Inferior parietal cortex (tissue), 1 donor: ENCODE measurements at regions not wholly inside any gene's neighbourhood (a gene's known extent, or its start where the extent isn't known, plus 50 kb on each side); places are given as distances from the start of the nearest gene placed in this dataset.

Experiments used
- DNase-seq: peaks from one replicate; pipeline ENCODE4 v3.0.0-alpha.2; 2016; ENCODE audit errors: extremely low spot score

DNA sequence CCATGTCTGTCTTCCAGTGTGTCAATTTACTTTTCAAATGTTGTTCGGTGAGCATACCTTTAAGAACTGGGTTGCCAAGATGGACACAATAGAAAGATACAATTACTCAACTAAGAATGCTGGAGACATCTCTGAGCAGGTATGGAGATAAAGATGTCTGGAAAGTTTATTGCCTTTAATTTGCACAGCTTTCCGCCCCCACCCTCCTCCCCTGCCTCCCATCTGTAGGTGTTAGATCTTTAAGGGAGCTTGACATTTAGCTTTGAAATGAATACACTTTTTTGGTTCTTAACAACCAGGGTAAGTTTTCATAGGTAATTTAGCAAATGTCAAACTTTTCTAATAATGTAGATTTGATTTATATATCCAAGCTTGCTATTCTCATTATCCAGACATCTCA lies 104.4 kb downstream of the BTBD3 start:
- no peak for DNase-seq

- DNase-seq = no peak
Measured at GRCh38 chr20:12023194-12023795, 105.6 kb downstream of the BTBD3 start.

- DNase-seq = no peak
Measured at GRCh38 chr20:12028771-12029170, 111.1 kb downstream of the BTBD3 start.

DNA sequence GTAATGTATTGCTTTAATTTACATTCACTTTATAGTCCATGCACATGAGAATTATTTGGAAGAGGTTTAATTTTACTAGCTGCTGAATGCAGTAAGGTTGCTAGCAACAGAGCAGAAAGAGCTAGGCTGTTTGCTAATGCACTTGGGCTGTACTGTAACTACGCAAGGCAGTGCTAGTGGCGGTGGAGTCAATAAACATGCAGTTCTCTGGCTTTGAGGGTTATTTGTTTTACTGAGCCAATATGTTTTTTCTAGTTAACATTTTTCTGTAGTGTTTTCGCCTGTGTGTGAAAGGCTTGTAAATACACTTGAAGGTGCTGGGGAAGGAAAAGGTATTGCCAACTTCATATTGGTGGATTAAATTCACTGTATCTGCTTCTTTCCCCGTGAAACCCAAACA lies 112.8 kb downstream of the BTBD3 start:
- no peak for DNase-seq

DNA sequence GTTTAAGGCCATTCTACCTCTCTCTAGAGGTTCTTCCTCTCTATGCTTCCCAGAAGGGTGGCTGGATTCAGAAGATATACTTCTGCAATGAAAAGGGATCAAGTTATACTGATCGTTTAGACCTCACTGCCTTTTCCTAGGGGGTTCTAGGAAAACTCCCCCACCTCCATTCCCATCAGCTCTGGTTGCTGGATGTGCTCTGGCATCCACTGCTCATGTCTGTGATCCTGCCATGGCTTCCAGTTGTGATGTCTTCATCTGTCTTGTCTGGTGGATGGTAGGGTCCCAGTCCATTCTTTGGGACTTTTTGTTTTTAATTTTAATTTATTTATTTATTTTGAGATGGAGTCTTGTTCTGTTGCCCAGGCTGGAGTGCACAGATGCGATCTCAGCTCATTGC lies 118.4 kb downstream of the BTBD3 start:
- no peak for DNase-seq

GRCh38 chr20:12037521-12037920 lies 119.8 kb downstream of the BTBD3 start:
- no peak for DNase-seq

DNA sequence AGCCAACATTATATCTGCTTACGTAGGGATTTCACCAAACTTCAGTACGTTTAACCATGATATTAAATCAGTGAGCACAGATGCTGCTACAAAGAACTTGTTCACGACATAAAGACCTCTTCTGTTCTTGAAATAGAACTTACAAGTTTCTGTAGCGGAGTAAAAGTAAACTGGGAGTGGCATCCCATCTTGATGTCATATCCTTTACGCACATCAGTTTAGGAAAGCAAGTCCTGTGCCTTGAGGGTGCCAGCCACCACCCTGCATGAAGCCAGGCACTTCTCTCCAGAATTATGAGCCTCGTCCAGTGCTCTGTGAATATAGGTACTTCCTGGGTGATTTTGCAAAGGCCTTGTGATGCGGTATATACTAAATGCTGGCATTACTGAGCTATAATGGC lies 122.6 kb downstream of the BTBD3 start:
- DNase-seq = no peak

- DNase-seq = no peak
Measured at GRCh38 chr20:12044969-12045368, 127.3 kb downstream of the BTBD3 start.

- DNase-seq = no peak
Measured at GRCh38 chr20:12047838-12048432, 130.2 kb downstream of the BTBD3 start.

DNA sequence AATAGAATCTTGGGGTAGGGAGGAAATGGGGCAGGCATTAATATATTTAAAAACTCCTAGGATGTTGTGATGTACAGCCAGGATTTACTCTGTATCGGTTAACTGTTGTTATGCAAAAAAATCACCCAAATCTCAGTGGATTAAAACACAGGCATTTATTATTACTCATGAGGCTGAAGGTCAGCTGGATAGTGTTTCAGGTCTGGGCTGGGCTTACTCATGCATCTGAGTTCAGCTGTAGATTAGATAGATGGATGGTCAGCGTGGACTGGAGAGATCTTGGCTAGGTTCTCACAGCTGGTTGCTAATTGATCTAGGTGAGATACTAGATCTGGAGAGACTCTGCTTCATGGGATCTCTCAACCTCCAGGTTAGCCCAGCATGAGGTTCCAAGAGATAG lies 131.4 kb downstream of the BTBD3 start:
- no peak for DNase-seq

DNA sequence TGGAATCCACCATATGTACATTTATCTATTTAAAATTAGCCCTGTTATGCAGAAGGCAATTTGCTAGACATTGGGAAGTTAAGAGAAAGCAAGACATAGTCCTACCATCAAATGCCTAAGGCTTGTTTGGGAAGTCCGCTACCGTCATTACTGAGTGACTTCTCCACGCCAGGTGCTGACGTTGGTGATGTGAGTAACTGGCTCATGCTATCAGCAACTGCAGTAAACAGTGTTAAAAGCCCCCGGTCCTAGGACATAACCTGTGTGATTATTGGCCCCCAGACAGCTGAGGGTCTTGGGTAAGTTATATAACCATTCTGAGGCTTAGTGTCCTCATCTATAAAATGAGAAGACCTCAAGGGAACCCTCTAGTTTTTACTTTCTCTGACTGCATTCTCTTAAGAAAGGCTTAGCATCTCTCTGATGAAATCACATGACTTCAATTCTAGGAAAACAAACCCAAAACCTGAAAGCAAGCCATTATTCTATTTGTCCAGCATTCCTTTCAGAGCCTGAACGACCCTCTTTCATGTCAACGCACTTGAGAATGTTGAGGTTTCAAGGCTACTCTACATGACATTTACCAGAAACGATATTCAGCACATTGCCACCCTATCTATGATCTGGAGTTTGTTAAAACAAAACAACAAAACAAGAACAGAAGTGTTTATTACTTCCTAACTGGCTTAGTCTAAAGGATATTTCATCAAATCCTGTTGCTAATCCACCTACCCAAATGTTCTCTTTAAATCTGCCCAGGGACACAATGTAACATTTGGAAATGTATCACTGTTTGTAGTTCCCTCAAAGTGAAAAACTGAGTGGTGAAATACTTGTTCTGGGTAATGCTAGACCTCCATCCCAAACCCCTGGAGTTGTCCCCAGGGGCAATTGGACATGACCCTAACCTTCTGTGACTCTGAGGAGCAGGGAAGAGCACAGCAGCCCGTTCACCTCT lies 133.8 kb downstream of the BTBD3 start:
- peak; percentile 47 for DNase-seq

GRCh38 chr20:12053353-12053752 lies 135.7 kb downstream of the BTBD3 start:
- no peak for DNase-seq

DNA sequence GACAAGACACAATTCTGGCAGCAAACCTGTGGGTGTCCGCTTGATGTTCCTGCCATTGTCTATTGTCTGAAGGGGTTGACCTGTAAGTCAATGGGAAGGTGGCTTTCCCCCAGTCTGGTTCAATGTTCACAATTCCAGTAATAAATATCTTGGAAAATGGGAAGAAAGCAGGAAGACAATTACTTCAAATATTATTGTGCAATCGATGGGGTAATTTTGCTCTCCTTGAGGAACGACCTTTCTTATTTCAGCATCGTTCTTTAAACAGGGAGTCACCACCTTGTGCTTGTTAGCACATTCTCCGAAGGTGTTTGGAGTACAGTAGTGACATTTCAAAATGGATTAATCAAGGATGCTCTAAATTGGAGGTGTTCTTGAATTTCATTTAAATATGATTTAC lies 136.9 kb downstream of the BTBD3 start:
- no peak for DNase-seq

- no peak for DNase-seq
Measured at GRCh38 chr20:12055161-12055560, 137.5 kb downstream of the BTBD3 start.

DNA sequence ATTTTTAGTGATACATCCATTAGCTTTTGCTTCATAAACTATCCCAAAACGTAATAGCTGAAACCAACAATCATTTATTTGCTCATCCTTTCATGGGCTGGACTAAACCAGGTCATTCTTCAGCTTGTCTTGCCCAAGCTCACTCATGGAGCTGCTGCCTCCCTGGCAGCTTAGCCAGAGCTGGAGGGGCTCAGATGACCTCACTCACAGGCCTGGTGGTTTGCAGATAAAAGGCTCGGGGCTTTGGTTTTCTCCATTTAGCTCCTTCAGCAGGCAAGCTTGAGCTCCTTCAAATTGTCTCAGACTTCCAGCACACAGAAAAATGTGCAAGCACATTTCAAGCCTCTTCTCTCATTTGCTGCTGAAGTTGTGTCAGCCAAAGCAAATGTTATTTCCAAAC lies 139.1 kb downstream of the BTBD3 start:
- DNase-seq = peak; percentile 30

DNA sequence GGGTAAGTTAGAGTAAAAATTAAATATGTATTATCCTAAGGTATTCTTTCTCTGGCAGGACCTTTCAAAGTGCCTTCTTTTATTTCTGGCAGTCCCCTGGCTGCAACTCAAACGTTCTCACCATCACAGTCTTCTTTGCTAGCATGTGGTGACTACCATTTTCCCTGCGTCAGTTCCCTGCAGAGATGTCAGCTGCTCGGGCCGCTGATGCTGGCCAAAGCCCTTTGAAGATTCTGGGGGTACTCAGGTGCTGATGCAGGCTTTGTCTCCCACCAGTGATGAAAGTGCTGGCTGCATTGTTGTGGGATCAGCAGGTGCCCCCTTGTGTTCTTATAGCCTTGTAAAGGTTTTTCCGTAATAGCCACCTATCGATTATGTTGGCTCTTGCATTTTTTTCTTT lies 140.1 kb downstream of the BTBD3 start:
- no peak for DNase-seq

DNA sequence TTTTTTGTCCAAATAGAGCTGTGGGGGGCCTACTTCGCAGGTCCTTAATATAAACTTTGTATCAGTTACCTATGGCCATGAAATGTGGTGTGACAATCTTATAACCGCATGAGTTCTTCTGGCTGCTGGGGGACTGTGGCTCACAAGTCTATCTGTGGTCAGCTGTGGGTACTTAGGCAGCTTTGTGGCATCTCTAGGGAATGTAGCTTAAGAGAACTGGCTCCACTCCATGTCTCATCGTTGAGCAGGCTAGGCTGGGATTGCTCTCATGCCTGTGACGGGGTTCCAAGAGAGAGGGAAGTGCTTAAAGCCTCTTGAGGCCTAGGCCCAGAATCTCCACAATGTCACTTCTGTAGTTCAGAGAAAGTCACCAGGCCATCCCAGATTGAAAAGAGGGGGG lies 140.5 kb downstream of the BTBD3 start:
- DNase-seq = no peak

DNA sequence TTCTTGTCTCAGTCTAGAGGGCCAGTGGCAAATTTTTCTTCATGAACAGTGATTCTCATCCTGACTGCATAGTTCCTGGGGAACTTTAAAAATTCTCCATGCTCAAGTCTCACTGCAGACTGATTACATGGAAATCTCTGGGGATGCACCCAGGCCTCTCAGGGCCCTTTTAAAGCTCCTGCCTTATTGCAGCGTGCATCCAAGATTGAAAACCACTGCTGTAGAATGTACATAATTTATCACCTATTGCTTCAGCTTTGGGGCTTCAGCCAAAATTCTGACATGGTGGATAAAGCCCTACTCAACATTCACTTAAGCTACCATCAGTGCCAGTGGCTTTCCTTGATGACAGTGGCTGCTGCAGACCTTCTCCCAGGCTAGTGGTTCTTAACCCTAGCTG lies 143.8 kb downstream of the BTBD3 start:
- DNase-seq = no peak

DNA sequence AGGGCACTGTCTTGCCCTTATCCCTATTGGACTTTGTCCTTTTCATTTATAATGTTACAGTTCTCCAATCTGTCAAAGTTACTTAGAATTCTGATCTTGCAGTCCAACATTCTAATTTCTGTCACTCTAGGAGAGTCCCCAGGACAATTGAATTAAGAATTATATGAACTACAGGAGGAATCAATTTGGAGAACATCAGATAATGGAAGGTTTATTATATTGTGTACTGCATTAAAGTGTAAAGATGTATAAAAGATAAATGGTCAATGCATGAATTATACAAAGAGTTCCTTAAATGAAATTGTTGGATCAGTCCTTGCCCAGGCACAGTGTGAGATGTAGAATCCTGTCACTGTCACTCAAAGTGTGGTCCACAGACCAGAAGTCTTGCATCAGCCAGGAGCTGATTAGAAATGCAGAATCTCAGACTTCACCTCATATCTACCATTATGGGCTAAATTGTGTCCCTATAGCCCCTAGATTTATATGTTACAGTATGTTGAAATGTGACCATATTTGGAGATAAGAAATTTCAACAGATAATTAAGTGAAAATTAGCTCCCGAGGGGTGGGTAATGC lies 145.5 kb downstream of the BTBD3 start:
- no peak for DNase-seq

GRCh38 chr20:12064540-12064939 lies 146.8 kb downstream of the BTBD3 start:
- no peak for DNase-seq

DNA sequence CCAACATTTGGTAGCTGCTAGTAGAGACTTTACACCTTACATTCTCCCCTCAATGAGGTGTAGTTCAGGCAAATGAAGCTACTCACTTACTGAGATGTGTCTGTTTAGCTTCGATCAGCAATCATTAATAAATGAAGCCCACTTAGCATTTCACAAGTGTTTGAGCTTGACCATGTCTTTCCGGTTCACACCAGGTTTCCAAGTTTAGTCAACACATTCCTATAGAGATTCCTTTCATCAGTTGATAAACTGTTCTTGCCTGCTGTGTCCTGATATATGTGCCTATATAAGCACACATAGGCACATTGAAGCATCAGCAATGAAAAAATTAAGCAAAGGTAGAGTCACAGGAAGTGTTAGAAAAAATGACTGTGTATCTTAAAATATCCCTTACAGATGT lies 150.0 kb downstream of the BTBD3 start:
- no peak for DNase-seq

- DNase-seq = no peak
Measured at GRCh38 chr20:12068121-12068520, 150.4 kb downstream of the BTBD3 start.

GRCh38 chr20:12069181-12069580 lies 151.5 kb downstream of the BTBD3 start:
- no peak for DNase-seq
